T-helper 2 cell treated with Interferon-gamma antibody and Interleukin-4, amounts not matched to agents 5 μg/mL and 100 μg/mL, for 36 hours (primary cell): ENCODE measurements at regions not wholly inside any gene's neighbourhood (a gene's known extent, or its start where the extent isn't known, plus 50 kb on each side); places are given as distances from the start of the nearest gene placed in this dataset.

Source experiments
- DNase-seq: peaks from one replicate; pipeline ENCODE4 v3.0.0; 2021; ENCODE audit warnings: low spot score
- H3K27ac Mint-ChIP-seq: one replicate; pipeline ENCODE4 v1.8.0; 2021; ENCODE audit warnings: mild to moderate bottlenecking, mixed read lengths
- H3K27me3 Mint-ChIP-seq: one replicate; pipeline ENCODE4 v1.8.0; 2021; ENCODE audit warnings: low read depth, mixed read lengths
- H3K36me3 Mint-ChIP-seq: one replicate; pipeline ENCODE4 v1.8.0; 2021; ENCODE audit warnings: low read depth, mixed read lengths
- H3K4me1 Mint-ChIP-seq: one replicate; pipeline ENCODE4 v1.8.0; 2021; ENCODE audit warnings: low read depth, mixed read lengths
- H3K4me3 Mint-ChIP-seq: one replicate; pipeline ENCODE4 v1.8.0; 2022; ENCODE audit warnings: mild to moderate bottlenecking, moderate library complexity, mixed read lengths
- H3K9me3 Mint-ChIP-seq: one replicate; pipeline ENCODE4 v1.8.0; 2021; ENCODE audit warnings: mixed read lengths

- no peaks in the 10 kb centered on the region for H3K36me3 Mint-ChIP-seq
- no peak overlapping the region for H3K4me3 Mint-ChIP-seq
- no peak for DNase-seq
- H3K4me1 Mint-ChIP-seq, result no peaks in the 10 kb centered on the region
- H3K9me3 Mint-ChIP-seq, result no peaks in the 10 kb centered on the region
- H3K27ac Mint-ChIP-seq, result no peak overlapping the region
- peaks cover 4% of the 10 kb centered on the region for H3K27me3 Mint-ChIP-seq
Measured at GRCh38 chr10:10816447-10816846, 201.2 kb upstream of the CELF2 start.

- H3K27ac Mint-ChIP-seq, result no peak overlapping the region
- H3K27me3 Mint-ChIP-seq, result peaks cover 4% of the 10 kb centered on the region
- DNase-seq, result no peak
- H3K4me3 Mint-ChIP-seq, result no peak overlapping the region
- no peaks in the 10 kb centered on the region for H3K9me3 Mint-ChIP-seq
- H3K4me1 Mint-ChIP-seq, result no peaks in the 10 kb centered on the region
- no peaks in the 10 kb centered on the region for H3K36me3 Mint-ChIP-seq
Measured at GRCh38 chr10:10817609-10818008, 200.1 kb upstream of the CELF2 start.

GRCh38 chr10:10818082-10818481 lies 199.6 kb upstream of the CELF2 start:
- Mint-ChIP-seq H3K4me3 (no peak overlapping the region), H3K27me3 (peaks cover 4% of the 10 kb centered on the region)

GRCh38 chr10:10819206-10819856 lies 198.3 kb upstream of the CELF2 start:
- Mint-ChIP-seq H3K36me3 (no peaks in the 10 kb centered on the region), H3K4me1 (no peaks in the 10 kb centered on the region), H3K27me3 (peaks cover 4% of the 10 kb centered on the region), H3K4me3 (no peak overlapping the region), H3K9me3 (no peaks in the 10 kb centered on the region), H3K27ac (no peak overlapping the region)
- no peak for DNase-seq

More at GRCh38 chr10:10818082-10818481, 199.6 kb upstream of the CELF2 start:
- Mint-ChIP-seq H3K9me3 (no peaks in the 10 kb centered on the region), H3K27ac (no peak overlapping the region), H3K4me1 (no peaks in the 10 kb centered on the region), H3K36me3 (no peaks in the 10 kb centered on the region)
- no peak for DNase-seq

- Mint-ChIP-seq H3K27ac (no peak overlapping the region), H3K4me1 (no peaks in the 10 kb centered on the region), H3K27me3 (no peaks in the 10 kb centered on the region), H3K4me3 (no peak overlapping the region), H3K9me3 (no peaks in the 10 kb centered on the region), H3K36me3 (no peaks in the 10 kb centered on the region)
- no peak for DNase-seq
Measured at GRCh38 chr10:10821926-10822325, 195.7 kb upstream of the CELF2 start.

GRCh38 chr10:10824591-10825148 lies 193.0 kb upstream of the CELF2 start:
- no peaks in the 10 kb centered on the region for H3K9me3 Mint-ChIP-seq
- H3K4me1 Mint-ChIP-seq, result no peaks in the 10 kb centered on the region
- no peaks in the 10 kb centered on the region for H3K36me3 Mint-ChIP-seq
- no peak overlapping the region for H3K27ac Mint-ChIP-seq
- no peak for DNase-seq
- no peaks in the 10 kb centered on the region for H3K27me3 Mint-ChIP-seq
- no peak overlapping the region for H3K4me3 Mint-ChIP-seq

GRCh38 chr10:10826125-10826524 lies 191.5 kb upstream of the CELF2 start:
- Mint-ChIP-seq H3K27me3 (no peaks in the 10 kb centered on the region), H3K36me3 (no peaks in the 10 kb centered on the region), H3K4me3 (no peak overlapping the region), H3K4me1 (no peaks in the 10 kb centered on the region), H3K27ac (no peak overlapping the region), H3K9me3 (no peaks in the 10 kb centered on the region)
- no peak for DNase-seq

GRCh38 chr10:10828623-10829022 lies 189.0 kb upstream of the CELF2 start:
- Mint-ChIP-seq H3K4me1 (no peaks in the 10 kb centered on the region), H3K27ac (no peak overlapping the region), H3K4me3 (no peak overlapping the region), H3K36me3 (no peaks in the 10 kb centered on the region), H3K27me3 (no peaks in the 10 kb centered on the region), H3K9me3 (no peaks in the 10 kb centered on the region)
- DNase-seq, result no peak

GRCh38 chr10:10829576-10829975 lies 188.1 kb upstream of the CELF2 start:
- Mint-ChIP-seq H3K9me3 (no peaks in the 10 kb centered on the region), H3K36me3 (no peaks in the 10 kb centered on the region), H3K27ac (no peak overlapping the region), H3K4me3 (no peak overlapping the region), H3K4me1 (no peaks in the 10 kb centered on the region), H3K27me3 (no peaks in the 10 kb centered on the region)
- no peak for DNase-seq

GRCh38 chr10:10830293-10830986 lies 187.2 kb upstream of the CELF2 start:
- Mint-ChIP-seq H3K4me1 (no peaks in the 10 kb centered on the region), H3K27me3 (no peaks in the 10 kb centered on the region), H3K36me3 (no peaks in the 10 kb centered on the region), H3K9me3 (no peaks in the 10 kb centered on the region), H3K4me3 (no peak overlapping the region), H3K27ac (no peak overlapping the region)
- no peak for DNase-seq

- Mint-ChIP-seq H3K4me3 (no peak overlapping the region), H3K9me3 (no peaks in the 10 kb centered on the region), H3K36me3 (no peaks in the 10 kb centered on the region), H3K27ac (no peak overlapping the region), H3K4me1 (no peaks in the 10 kb centered on the region), H3K27me3 (no peaks in the 10 kb centered on the region)
- no peak for DNase-seq
Measured at GRCh38 chr10:10831085-10831484, 186.6 kb upstream of the CELF2 start.

- DNase-seq, result no peak
- Mint-ChIP-seq H3K4me3 (no peak overlapping the region), H3K9me3 (no peaks in the 10 kb centered on the region), H3K36me3 (no peaks in the 10 kb centered on the region), H3K4me1 (no peaks in the 10 kb centered on the region), H3K27ac (no peak overlapping the region), H3K27me3 (no peaks in the 10 kb centered on the region)
Measured at GRCh38 chr10:10833955-10834354, 183.7 kb upstream of the CELF2 start.

- H3K27me3 Mint-ChIP-seq, result peaks cover 6% of the 10 kb centered on the region
- H3K36me3 Mint-ChIP-seq, result no peaks in the 10 kb centered on the region
- DNase-seq, result no peak
- H3K4me3 Mint-ChIP-seq, result no peak overlapping the region
- no peak overlapping the region for H3K27ac Mint-ChIP-seq
- H3K4me1 Mint-ChIP-seq, result no peaks in the 10 kb centered on the region
- peaks cover 7% of the 10 kb centered on the region for H3K9me3 Mint-ChIP-seq
Measured at GRCh38 chr10:10844251-10844650, 173.4 kb upstream of the CELF2 start.

- no peak for DNase-seq
- no peak overlapping the region for H3K4me3 Mint-ChIP-seq
- no peaks in the 10 kb centered on the region for H3K4me1 Mint-ChIP-seq
- peaks cover 6% of the 10 kb centered on the region for H3K27me3 Mint-ChIP-seq
- H3K36me3 Mint-ChIP-seq, result no peaks in the 10 kb centered on the region
- H3K9me3 Mint-ChIP-seq, result no peaks in the 10 kb centered on the region
- H3K27ac Mint-ChIP-seq, result no peak overlapping the region
Measured at GRCh38 chr10:10845185-10845584, 172.5 kb upstream of the CELF2 start.
